Left hindlimb (tissue), 1 donor: ENCODE measurements at regions not wholly inside any gene's neighbourhood (a gene's known extent, or its start where the extent isn't known, plus 50 kb on each side); places are given as distances from the start of the nearest gene placed in this dataset.

Source experiments
- DNase-seq: peaks from one replicate; pipeline ENCODE4 v3.0.0-alpha.2; 2018

- DNase-seq = no peak
These were observed 90.4 kb downstream of the NUP35 start for GRCh38 chr2:183214680-183215079.

DNA sequence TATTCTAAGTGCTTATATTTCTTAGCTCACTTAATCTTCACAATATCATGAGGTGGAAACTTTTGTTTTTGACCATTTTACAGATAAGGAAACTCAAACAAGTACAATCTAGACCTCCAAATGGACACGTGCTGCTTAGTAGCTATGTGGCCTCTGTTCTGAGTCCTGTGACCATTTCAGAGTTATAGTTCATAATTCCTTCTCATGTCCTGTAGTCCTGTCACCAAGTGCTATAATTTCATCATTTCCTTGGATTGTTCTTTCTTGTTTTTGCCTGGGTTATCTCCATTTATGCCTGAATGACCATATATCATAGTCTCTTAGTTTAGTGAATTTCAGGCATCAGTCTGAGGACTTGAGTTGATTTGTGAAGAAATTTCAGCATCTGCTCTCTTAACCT, 91.7 kb downstream of the NUP35 start:
- DNase-seq = no peak

GRCh38 chr2:183219888-183220287, 95.6 kb downstream of the NUP35 start:
- no peak for DNase-seq

GRCh38 chr2:183222751-183223150, 98.5 kb downstream of the NUP35 start:
- no peak for DNase-seq

GRCh38 chr2:183224948-183225347, 100.7 kb downstream of the NUP35 start:
- DNase-seq = no peak

DNA sequence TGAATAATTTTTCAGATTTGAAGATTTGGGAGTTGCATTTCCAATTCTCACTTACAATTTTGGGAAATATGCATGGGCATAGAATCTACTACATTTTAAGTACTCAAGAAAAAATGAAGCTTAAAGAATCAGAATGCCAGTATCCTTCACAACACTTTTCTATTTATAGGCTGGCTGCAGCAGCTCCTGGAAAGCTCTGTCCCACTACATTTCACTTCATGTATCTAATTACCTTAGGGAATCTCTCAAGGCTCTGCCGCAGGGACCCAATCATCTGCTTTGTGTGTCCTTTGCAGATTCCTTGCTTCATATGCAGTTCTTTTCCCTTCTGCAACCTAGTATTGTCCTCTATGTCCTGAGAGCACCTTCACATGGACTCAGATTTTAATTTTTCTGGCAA, 102.9 kb downstream of the NUP35 start:
- DNase-seq = no peak

- no peak for DNase-seq
These were observed 105.1 kb downstream of the NUP35 start for GRCh38 chr2:183229386-183229785.

GRCh38 chr2:183232161-183232865, 108.1 kb downstream of the NUP35 start:
- no peak for DNase-seq

GRCh38 chr2:183242937-183243336, 118.7 kb downstream of the NUP35 start:
- DNase-seq = no peak

- DNase-seq = no peak
These were observed 119.5 kb downstream of the NUP35 start for GRCh38 chr2:183243758-183244157.

GRCh38 chr2:183244300-183244844, 120.1 kb downstream of the NUP35 start:
- DNase-seq = no peak

- no peak for DNase-seq
These were observed 124.8 kb downstream of the NUP35 start for GRCh38 chr2:183248866-183249567.

GRCh38 chr2:183250061-183250460, 125.8 kb downstream of the NUP35 start:
- DNase-seq = no peak

DNA sequence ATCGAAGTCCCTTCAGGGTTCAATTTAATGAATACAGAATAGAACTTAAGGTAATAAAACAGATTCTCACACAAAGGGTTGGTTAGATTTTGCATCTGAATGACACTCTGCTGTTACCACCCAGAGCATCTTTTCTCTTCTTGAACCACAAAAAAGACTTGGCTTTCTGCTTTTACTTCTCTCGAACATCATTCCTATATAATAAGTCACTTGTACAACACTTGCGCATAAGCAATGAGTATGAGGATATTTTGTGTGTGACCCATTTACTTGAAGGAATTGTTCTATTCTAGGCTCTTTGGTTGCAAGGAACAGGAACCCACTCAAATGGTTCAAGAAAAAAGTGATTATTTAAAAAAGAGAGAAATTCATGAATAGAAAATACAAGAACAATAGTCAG, 126.2 kb downstream of the NUP35 start:
- no peak for DNase-seq

DNA sequence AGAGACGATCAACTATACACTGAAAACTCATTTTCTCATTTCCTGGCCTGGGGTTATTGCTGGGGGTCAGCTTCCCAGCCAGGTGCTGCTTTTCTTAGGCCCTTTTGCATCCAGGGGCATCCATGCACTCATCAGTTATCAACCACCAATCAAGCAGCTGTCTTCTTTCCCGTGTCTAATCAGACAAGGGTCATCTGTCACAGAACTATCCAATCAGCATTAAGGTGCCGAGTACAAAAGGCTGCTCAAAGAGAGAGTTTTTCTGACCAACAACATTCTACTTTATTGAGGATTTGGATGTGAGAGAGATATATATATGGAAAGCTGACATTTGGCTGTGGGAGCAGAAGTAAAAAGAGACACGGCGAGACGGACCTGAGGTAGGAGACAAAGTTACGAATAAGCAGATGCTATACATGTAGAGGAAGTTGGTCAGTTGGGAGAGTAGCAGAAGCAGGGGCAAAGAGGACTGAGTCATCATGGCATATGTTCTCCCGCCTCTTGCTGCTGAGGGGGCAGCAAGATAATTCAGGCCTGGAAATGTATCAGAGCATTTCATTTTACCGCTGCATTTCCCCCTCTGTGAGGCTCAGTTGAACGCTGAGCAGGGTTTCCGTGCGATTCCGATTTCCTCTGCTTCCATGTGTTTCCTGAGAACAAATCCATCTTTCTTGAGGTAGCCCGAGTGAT, 129.3 kb downstream of the NUP35 start:
- DNase-seq = no peak

GRCh38 chr2:183255411-183255810, 131.2 kb downstream of the NUP35 start:
- no peak for DNase-seq

DNA sequence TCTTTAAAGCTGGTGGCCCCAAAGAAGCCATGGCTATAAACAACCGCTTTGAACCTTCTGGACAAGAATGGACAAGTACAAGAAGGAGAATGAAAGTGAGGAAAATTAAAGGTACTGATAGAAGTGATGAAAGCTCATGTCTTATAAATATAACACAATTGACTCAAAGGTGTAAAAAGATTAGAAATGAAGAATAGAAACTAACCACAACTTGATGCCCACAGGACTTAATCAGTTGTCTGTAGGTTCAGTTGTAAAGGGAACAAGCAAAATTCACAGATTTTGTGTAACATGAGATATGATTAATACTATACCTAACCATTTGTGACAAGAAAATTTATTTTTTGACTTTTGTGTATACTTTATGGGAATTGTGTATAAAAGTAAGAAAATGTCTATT, 135.7 kb downstream of the NUP35 start:
- no peak for DNase-seq

- no peak for DNase-seq
These were observed 136.3 kb downstream of the NUP35 start for GRCh38 chr2:183260527-183260926.

DNA sequence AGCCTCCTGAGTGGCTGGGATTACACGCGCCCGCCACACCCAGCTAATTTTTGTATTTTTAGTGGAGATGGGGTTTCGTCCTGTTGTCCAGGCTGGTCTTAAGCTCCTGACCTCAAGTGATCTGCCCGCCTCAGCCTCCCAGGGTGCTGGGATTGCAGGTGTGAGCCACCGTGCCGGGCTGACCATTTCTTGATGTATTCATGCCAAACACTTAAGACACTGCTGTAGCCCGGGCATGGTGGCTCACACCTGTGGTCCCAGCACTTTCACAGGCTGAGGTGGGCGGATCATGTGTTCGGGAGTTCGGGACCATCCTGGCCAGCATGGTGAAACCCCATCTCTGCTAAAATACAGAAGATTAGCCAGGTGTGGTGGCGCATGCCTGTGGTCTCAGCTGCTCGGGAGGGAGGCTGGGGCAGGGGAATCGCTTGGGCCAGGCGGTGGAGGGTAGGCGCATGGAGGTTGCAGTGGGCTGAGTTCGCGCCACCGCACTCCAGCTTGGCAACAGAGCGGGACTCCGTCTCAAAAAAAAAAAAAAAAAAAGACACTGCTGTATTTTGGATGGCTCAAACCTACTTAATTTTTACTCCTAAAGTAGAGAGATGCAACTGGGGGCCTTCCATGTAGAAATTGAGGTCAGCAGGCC, 140.8 kb downstream of the NUP35 start:
- DNase-seq = no peak

DNA sequence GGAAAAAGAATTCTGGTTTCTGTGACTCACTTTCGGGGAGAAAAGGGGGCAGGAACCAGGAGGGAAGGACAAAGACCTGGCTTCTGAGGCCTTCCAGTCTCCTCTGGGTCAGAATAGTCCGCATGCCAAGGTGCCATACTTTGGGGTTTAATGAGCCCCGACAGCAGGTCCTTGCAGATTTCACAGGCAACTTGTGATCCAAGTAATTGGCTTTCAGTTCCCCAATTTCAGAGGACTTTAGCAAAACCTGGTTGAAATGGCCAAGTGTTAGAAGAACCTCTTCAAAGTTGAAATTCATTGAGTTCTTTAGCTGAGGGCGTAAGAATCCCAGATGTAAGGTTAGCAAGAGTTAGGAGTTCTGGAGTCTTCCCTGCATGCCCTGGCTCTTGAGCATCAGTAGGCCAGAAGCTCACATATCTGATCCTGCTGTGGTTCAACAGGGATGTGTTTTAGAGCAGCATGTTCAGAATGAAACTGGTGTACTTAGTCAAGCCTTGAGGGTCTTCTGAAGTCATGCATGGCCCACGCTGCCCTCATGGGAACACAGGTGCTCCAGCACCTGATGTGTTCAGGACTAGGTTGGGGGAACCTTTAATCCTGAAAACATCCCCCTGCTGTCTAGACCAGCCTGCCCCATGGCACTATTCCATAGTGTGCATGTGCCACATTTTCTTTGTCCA, 143.0 kb downstream of the NUP35 start:
- no peak for DNase-seq

GRCh38 chr2:183269956-183270355, 145.7 kb downstream of the NUP35 start:
- DNase-seq = no peak

DNA sequence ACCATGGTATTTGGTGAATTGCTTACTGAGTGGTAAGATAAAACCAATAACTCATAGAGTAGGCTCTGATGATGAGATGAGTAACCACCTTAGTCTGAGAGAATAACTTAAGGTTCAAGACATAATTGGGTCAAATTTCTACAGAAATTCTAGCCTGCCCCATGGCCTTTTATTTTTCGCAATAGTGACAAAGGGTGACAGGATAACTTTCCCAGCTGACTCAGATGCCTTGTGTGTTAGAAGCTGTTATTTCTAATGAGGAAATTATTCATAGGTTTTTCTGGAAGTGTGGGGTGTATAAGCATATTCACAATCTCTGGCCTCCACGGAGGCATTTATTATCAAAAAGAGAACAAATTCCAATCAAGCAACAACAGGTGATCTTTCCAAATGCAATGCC, 159.0 kb downstream of the NUP35 start:
- DNase-seq = no peak

DNA sequence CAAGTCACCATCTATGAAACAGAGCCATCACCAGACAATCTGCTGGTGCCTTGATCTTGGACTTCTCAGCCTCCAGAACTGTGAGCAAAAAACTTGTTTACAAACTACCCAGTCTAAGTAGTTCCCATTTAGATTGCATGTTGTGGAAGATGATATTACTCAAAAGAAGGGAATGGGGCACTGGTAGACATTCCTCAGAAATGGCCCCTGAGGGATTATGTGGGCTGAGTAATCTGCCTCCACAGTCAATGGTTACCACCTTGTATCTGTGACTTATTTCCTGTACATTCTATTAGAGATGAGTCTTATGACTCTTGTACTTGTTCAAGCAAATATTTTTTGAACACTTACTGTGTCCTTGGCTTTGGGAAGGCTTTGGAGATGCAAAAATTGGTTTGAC, 160.4 kb downstream of the NUP35 start:
- DNase-seq = no peak
